ENCODE measurements at regions not wholly inside any gene's neighbourhood (a gene's known extent, or its start where the extent isn't known, plus 50 kb on each side); places are given as distances from the start of the nearest gene placed in this dataset.

- DNase-seq (ENCODE audit: low spot score), result no peak
Measured at GRCh38 chr5:39800042-39800601, 375.3 kb upstream of the DAB2 start.

GRCh38 chr5:39799242-39799641 lies 374.5 kb upstream of the DAB2 start:
- no peak for DNase-seq (ENCODE audit: low spot score)

- DNase-seq (ENCODE audit: low spot score), result no peak
Measured at GRCh38 chr5:39794513-39795210, 369.9 kb upstream of the DAB2 start.

- no peak for DNase-seq (ENCODE audit: low spot score)
Measured at GRCh38 chr5:39785410-39785809, 360.6 kb upstream of the DAB2 start.

GRCh38 chr5:39783756-39784421 lies 359.1 kb upstream of the DAB2 start:
- no peak for DNase-seq (ENCODE audit: low spot score)

- no peak for DNase-seq (ENCODE audit: low spot score)
Measured at GRCh38 chr5:39780347-39780746, 355.6 kb upstream of the DAB2 start.

GRCh38 chr5:39779831-39780230 lies 355.1 kb upstream of the DAB2 start:
- DNase-seq (ENCODE audit: low spot score), result no peak

GRCh38 chr5:39775797-39776365 lies 351.1 kb upstream of the DAB2 start:
- DNase-seq (ENCODE audit: low spot score), result no peak

GRCh38 chr5:39775086-39775796 lies 350.5 kb upstream of the DAB2 start:
- DNase-seq (ENCODE audit: low spot score), result no peak

GRCh38 chr5:39774605-39775004 lies 349.8 kb upstream of the DAB2 start:
- no peak for DNase-seq (ENCODE audit: low spot score)

- DNase-seq (ENCODE audit: low spot score), result no peak
Measured at GRCh38 chr5:39772307-39772706, 347.5 kb upstream of the DAB2 start.

GRCh38 chr5:39767916-39768315 lies 343.1 kb upstream of the DAB2 start:
- no peak for DNase-seq (ENCODE audit: low spot score)

GRCh38 chr5:39765366-39765765 lies 340.6 kb upstream of the DAB2 start:
- DNase-seq (ENCODE audit: low spot score), result no peak

- DNase-seq (ENCODE audit: low spot score), result no peak
Measured at GRCh38 chr5:39762761-39763160, 338.0 kb upstream of the DAB2 start.

GRCh38 chr5:39761199-39761950 lies 336.6 kb upstream of the DAB2 start:
- no peak for DNase-seq (ENCODE audit: low spot score)

- DNase-seq (ENCODE audit: low spot score), result no peak
Measured at GRCh38 chr5:39760385-39761198, 335.8 kb upstream of the DAB2 start.

- no peak for DNase-seq (ENCODE audit: low spot score)
Measured at GRCh38 chr5:39759701-39760100, 334.9 kb upstream of the DAB2 start.

GRCh38 chr5:39758426-39758825 lies 333.6 kb upstream of the DAB2 start:
- no peak for DNase-seq (ENCODE audit: low spot score)

- no peak for DNase-seq (ENCODE audit: low spot score)
Measured at GRCh38 chr5:39757131-39757530, 332.4 kb upstream of the DAB2 start.

- no peak for DNase-seq (ENCODE audit: low spot score)
Measured at GRCh38 chr5:39755986-39756385, 331.2 kb upstream of the DAB2 start.

- no peak for DNase-seq (ENCODE audit: low spot score)
Measured at GRCh38 chr5:39755452-39755851, 330.7 kb upstream of the DAB2 start.

All from ureter (tissue), 1 donor.